HL-60 (cell line): ENCODE measurements at regions not wholly inside any gene's neighbourhood (a gene's known extent, or its start where the extent isn't known, plus 50 kb on each side); places are given as distances from the start of the nearest gene placed in this dataset.

Experiments used
- CTCF ChIP-seq: IDR thresholded peaks from one replicate; pipeline ENCODE4 v1.5.1; 2011; ENCODE audit warnings: low read length, control low read depth, inconsistent platforms; ENCODE audit not compliant: insufficient read depth
- POLR2AphosphoS5 ChIP-seq: IDR thresholded peaks from 2 replicates; pipeline ENCODE4 v1.6.1; 2012; ENCODE audit warnings: low read depth

GRCh38 chr3:164352991-164353390 lies 725.3 kb downstream of the SI start:
- no peak for TF ChIP-seq CTCF
- no peak for TF ChIP-seq POLR2AphosphoS5
